Astrocyte (in vitro differentiated cells and primary cell): ENCODE measurements at regions not wholly inside any gene's neighbourhood (a gene's known extent, or its start where the extent isn't known, plus 50 kb on each side); places are given as distances from the start of the nearest gene placed in this dataset.
"Not testable (repeated sequence)": the region's sequence is repeated elsewhere in the genome, so short reads cannot be mapped to it uniquely, and the experiment has no call there.

Experiments
- DNase-seq: peaks from one replicate; pipeline ENCODE4 v3.0.0-alpha.2; 2010; ENCODE audit warnings: low read depth
- FAIRE-seq: peaks from 2 replicates; lab custom pipeline; 2011; peaks lifted over from hg19 to GRCh38; lab: Jason Lieb, UNC
- H2AFZ ChIP-seq: 2 replicates; pipeline ENCODE4 v1.6.0; 2012; ENCODE audit warnings: low read depth, low read length, inconsistent platforms
- H3K27ac ChIP-seq: 2 replicates; pipeline ENCODE4 v1.5.1; 2011; ENCODE audit warnings: low read depth, low read length, inconsistent platforms
- H3K27me3 ChIP-seq: 2 replicates; pipeline ENCODE4 v1.6.0; 2011; ENCODE audit warnings: low read length, inconsistent platforms; ENCODE audit not compliant: insufficient read depth
- H3K36me3 ChIP-seq: 2 replicates; pipeline ENCODE4 v1.5.1; 2011; ENCODE audit warnings: low read length, inconsistent platforms; ENCODE audit not compliant: insufficient read depth
- H3K4me1 ChIP-seq: 2 replicates; pipeline ENCODE4 v1.5.1; 2011; ENCODE audit warnings: low read length, inconsistent platforms; ENCODE audit not compliant: insufficient read depth
- H3K4me2 ChIP-seq: 2 replicates; pipeline ENCODE4 v1.6.0; 2012; ENCODE audit warnings: low read length, inconsistent platforms
- H3K4me3 ChIP-seq: 2 replicates; pipeline ENCODE4 v1.5.1; 2011; ENCODE audit warnings: low read depth, mild to moderate bottlenecking, low read length, inconsistent platforms; ENCODE audit not compliant: insufficient read depth
- H3K79me2 ChIP-seq: 2 replicates; pipeline ENCODE4 v1.6.0; 2012; ENCODE audit warnings: mild to moderate bottlenecking, low read length, inconsistent platforms; ENCODE audit not compliant: insufficient read depth
- H3K9ac ChIP-seq: 2 replicates; pipeline ENCODE4 v1.6.0; 2012; ENCODE audit warnings: mild to moderate bottlenecking, low read length, inconsistent platforms
- H3K9me3 ChIP-seq: 2 replicates; pipeline ENCODE4 v1.5.1; 2012; ENCODE audit warnings: low read depth, mild to moderate bottlenecking, low read length, inconsistent platforms; ENCODE audit not compliant: insufficient read depth
- H4K20me1 ChIP-seq: 2 replicates; pipeline ENCODE4 v1.6.0; 2012; ENCODE audit warnings: low read length, inconsistent platforms; ENCODE audit not compliant: insufficient read depth
- H3K27ac Mint-ChIP-seq: one replicate; pipeline ENCODE4 v1.8.0; 2021; ENCODE audit warnings: mild to moderate bottlenecking, mixed read lengths; ENCODE audit not compliant: unreplicated experiment
- H3K27me3 Mint-ChIP-seq: one replicate; pipeline ENCODE4 v1.8.0; 2021; ENCODE audit warnings: low read depth, mixed read lengths; ENCODE audit not compliant: unreplicated experiment
- H3K36me3 Mint-ChIP-seq: one replicate; pipeline ENCODE4 v1.8.0; 2021; ENCODE audit warnings: low read depth, mixed read lengths; ENCODE audit not compliant: unreplicated experiment
- H3K4me1 Mint-ChIP-seq: one replicate; pipeline ENCODE4 v1.8.0; 2021; ENCODE audit warnings: low read depth, mixed read lengths; ENCODE audit not compliant: unreplicated experiment
- H3K4me3 Mint-ChIP-seq: one replicate; pipeline ENCODE4 v1.8.0; 2021; ENCODE audit warnings: mild to moderate bottlenecking, moderate library complexity, mixed read lengths; ENCODE audit not compliant: unreplicated experiment
- H3K9me3 Mint-ChIP-seq: one replicate; pipeline ENCODE4 v1.8.0; 2021; ENCODE audit warnings: mild to moderate bottlenecking, mixed read lengths; ENCODE audit not compliant: unreplicated experiment
- EZH2 ChIP-seq: IDR thresholded peaks from 2 replicates; pipeline ENCODE4 v1.6.1; 2012; ENCODE audit warnings: mild to moderate bottlenecking, low read length, inconsistent platforms; ENCODE audit not compliant: insufficient read depth
- TF ChIP-seq, protein P1 (sequence below): IDR thresholded peaks from 2 replicates; pipeline ENCODE4 v1.5.1; 2011; ENCODE audit warnings: low read depth, mild to moderate bottlenecking, inconsistent platforms, low read length, moderate library complexity; ENCODE audit not compliant: insufficient read depth

- H4K20me1 ChIP-seq = no peaks in the 10 kb centered on the region
- no peak for DNase-seq
- H3K36me3 ChIP-seq = no peaks in the 10 kb centered on the region
- H3K4me2 ChIP-seq = no peak overlapping the region
- no peaks in the 10 kb centered on the region for H3K9me3 Mint-ChIP-seq
- H3K9me3 ChIP-seq = no peaks in the 10 kb centered on the region
- H3K4me3 Mint-ChIP-seq = no peak overlapping the region
- no peak overlapping the region for H3K27ac Mint-ChIP-seq
- H3K4me1 ChIP-seq = no peaks in the 10 kb centered on the region
- FAIRE-seq = no peak
- no peaks in the 10 kb centered on the region for H3K79me2 ChIP-seq
- H3K27ac ChIP-seq = no peak overlapping the region
- no peaks in the 10 kb centered on the region for H3K27me3 Mint-ChIP-seq
- no peaks in the 10 kb centered on the region for H3K27me3 ChIP-seq
- H3K36me3 Mint-ChIP-seq = no peaks in the 10 kb centered on the region
- H2AFZ ChIP-seq = no peak overlapping the region
- TF ChIP-seq EZH2 = no peak
- TF ChIP-seq, protein P1, sequence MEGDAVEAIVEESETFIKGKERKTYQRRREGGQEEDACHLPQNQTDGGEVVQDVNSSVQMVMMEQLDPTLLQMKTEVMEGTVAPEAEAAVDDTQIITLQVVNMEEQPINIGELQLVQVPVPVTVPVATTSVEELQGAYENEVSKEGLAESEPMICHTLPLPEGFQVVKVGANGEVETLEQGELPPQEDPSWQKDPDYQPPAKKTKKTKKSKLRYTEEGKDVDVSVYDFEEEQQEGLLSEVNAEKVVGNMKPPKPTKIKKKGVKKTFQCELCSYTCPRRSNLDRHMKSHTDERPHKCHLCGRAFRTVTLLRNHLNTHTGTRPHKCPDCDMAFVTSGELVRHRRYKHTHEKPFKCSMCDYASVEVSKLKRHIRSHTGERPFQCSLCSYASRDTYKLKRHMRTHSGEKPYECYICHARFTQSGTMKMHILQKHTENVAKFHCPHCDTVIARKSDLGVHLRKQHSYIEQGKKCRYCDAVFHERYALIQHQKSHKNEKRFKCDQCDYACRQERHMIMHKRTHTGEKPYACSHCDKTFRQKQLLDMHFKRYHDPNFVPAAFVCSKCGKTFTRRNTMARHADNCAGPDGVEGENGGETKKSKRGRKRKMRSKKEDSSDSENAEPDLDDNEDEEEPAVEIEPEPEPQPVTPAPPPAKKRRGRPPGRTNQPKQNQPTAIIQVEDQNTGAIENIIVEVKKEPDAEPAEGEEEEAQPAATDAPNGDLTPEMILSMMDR = no peak
- H3K4me3 ChIP-seq = no peak overlapping the region
- H3K4me1 Mint-ChIP-seq = no peaks in the 10 kb centered on the region
- H3K9ac ChIP-seq = no peak overlapping the region
These were observed 105.2 kb upstream of the GPR141 start for GRCh38 chr7:37578350-37578749.

DNA sequence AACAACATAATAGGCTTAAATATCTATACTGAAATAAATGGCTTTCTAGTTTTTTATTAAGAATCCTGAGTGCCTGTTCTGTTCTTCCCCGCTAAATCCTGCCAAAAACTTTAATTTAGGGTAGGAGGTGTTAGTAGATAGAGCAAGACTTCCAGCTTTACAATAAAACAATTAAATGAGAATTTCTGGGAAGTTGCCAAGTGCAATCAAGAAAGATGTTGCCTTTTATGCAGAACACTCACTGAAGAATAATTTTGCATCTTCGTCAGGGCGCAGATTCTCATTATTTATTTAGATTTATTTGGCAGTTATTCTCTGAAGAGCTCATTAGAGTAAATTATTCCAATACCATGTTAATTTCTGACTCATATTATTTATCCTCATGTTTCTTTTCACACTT lies 103.2 kb upstream of the GPR141 start:
- FAIRE-seq = no peak
- no peak overlapping the region for H3K27ac Mint-ChIP-seq
- Histone ChIP-seq H3K27me3 (no peaks in the 10 kb centered on the region), H3K4me3 (no peak overlapping the region), H3K4me2 (no peak overlapping the region), H3K27ac (no peak overlapping the region), H3K79me2 (no peaks in the 10 kb centered on the region), H3K36me3 (no peaks in the 10 kb centered on the region), H2AFZ (no peak overlapping the region), H3K9me3 (no peaks in the 10 kb centered on the region), H3K9ac (no peak overlapping the region), H3K4me1 (no peaks in the 10 kb centered on the region), H4K20me1 (no peaks in the 10 kb centered on the region)
- no peaks in the 10 kb centered on the region for H3K27me3 Mint-ChIP-seq
- DNase-seq = no peak
- no peak overlapping the region for H3K4me3 Mint-ChIP-seq
- H3K9me3 Mint-ChIP-seq = no peaks in the 10 kb centered on the region
- TF ChIP-seq, protein P1 = no peak
- no peak for TF ChIP-seq EZH2
- H3K4me1 Mint-ChIP-seq = no peaks in the 10 kb centered on the region
- no peaks in the 10 kb centered on the region for H3K36me3 Mint-ChIP-seq

DNA sequence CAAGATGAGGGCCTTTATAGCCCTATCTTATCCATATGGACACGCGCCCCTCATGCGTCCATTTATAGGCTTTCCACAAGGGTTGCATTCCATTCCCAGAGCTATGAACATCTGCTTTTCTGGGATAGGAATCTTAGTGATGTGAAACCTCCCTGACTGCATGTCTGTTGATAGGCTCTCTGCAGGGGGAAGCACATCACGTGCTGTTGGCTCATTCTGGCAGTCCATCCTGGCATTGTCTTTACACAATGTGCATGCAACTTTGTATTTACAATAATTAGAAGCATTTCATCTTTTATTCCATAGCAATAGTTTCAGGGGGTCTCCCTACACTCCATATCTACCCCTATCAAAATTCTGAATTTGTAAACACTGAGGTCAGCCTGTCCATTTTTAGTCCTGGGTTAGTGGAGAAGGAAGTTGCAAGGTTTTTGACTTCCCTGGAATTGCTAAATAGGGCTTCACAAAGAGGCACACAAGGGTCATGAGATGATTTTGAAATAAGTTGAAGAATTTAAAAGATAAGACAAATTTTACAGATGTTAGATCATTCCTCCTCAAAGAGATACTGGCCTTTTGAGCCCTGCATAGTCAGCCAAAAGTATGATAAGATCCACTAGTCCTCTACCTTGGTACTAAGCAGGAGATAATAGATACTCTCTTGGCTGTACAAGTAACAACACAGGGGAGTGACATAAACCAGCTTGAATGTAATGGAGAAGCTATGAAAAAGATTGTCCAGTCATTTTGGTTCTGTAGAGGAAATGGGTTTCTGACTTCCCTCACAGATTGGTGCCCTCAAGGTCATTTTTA lies 98.7 kb upstream of the GPR141 start:
- not testable (repeated sequence) for H2AFZ ChIP-seq, H3K27ac ChIP-seq, H3K4me3 Mint-ChIP-seq, H3K9ac ChIP-seq, H3K27ac Mint-ChIP-seq, H3K79me2 ChIP-seq, H3K9me3 Mint-ChIP-seq, H3K27me3 Mint-ChIP-seq, H3K4me1 Mint-ChIP-seq, H3K4me2 ChIP-seq, H3K36me3 ChIP-seq, H3K36me3 Mint-ChIP-seq, H4K20me1 ChIP-seq, DNase-seq, H3K9me3 ChIP-seq, FAIRE-seq, H3K4me3 ChIP-seq, H3K4me1 ChIP-seq, H3K27me3 ChIP-seq
